ENCODE measurements at regions not wholly inside any gene's neighbourhood (a gene's known extent, or its start where the extent isn't known, plus 50 kb on each side); places are given as distances from the start of the nearest gene placed in this dataset.

GRCh38 chr5:165574100-165574499, 2068.7 kb downstream of the MAT2B start:
- no peak for TF ChIP-seq CTCF (IDR thresholded peaks at IDR 0.05)
- no peak for TF ChIP-seq POLR2A (IDR thresholded peaks at IDR 0.05)

Data from thyroid gland (tissue), 4 donors.